K562 (cell line): ENCODE measurements at regions not wholly inside any gene's neighbourhood (a gene's known extent, or its start where the extent isn't known, plus 50 kb on each side); places are given as distances from the start of the nearest gene placed in this dataset.

Experiments
- ATAC-seq: fragments of 200-7000 bp; cut with Tn5 transposase; 3 replicates; pipeline ENCODE4 v1.9.1; 2020; ENCODE audit warnings: moderate library complexity
- BruUV-seq: library from RNA; stranded (reverse); fragments of 400-500 nt; replicated peaks from 2 replicates; lab custom pipeline; 2021; lab: Mats Ljungman, UMichigan
- CTCF ChIA-PET: fragments of 300-600 bp; formaldehyde crosslinking; extraction: SDS; loops from one replicate; lab custom pipeline; 2021; ENCODE audit warnings: low intra/inter-chr PET ratio; lab: Yijun Ruan, JAX
- POLR2A ChIA-PET: fragments of 300-600, 350-650 bp; sonication (Branson Sonifier 250); formaldehyde crosslinking; extraction: SDS; loops from one replicate; lab custom pipeline; 2021; ENCODE audit warnings: antibody characterized with exemption, inconsistent platforms; lab: Yijun Ruan, JAX
- DNase-seq, 4 experiments: peaks; one replicate each; pipeline versions ENCODE4 v3.0.0 to v3.0.0-alpha.2; 2011 to 2018; ENCODE audit warnings: low spot score in 3 of 4, mixed read lengths in 3 of 4; ENCODE audit errors: extremely low read depth in 1 of 4
- FAIRE-seq: peaks from 2 replicates; lab custom pipeline; 2011; peaks lifted over from hg19 to GRCh38; lab: Jason Lieb, UNC
- H2AFZ ChIP-seq: 2 replicates; pipeline ENCODE4 v1.6.0; 2011; ENCODE audit warnings: low read depth, low read length, control low read depth, inconsistent platforms
- H3K27ac ChIP-seq: fragments of 200-600 bp; 3 replicates; pipeline ENCODE4 v1.8.0; 2011; ENCODE audit warnings: low read depth, mild to moderate bottlenecking, control low read depth, inconsistent platforms, low read length, moderate library complexity, mixed read lengths; ENCODE audit errors: extremely low read depth
- H3K27me3 ChIP-seq, 2 experiments: fragments of 300-600 bp in 1 of 2; 2 replicates in 1 of 2; 3 replicates in 1 of 2; pipeline versions ENCODE4 v1.6.0 to v1.8.0; 2011; ENCODE audit warnings: inconsistent platforms in 2 of 2, low read length in 2 of 2, mild to moderate bottlenecking in 1 of 2, mixed read lengths in 1 of 2, moderate library complexity in 1 of 2; ENCODE audit not compliant: control insufficient read depth in 2 of 2, insufficient read depth in 2 of 2
- H3K36me3 ChIP-seq: fragments of 300-600 bp; 3 replicates; pipeline ENCODE4 v1.8.0; 2011; ENCODE audit warnings: mild to moderate bottlenecking, low read length, inconsistent platforms; ENCODE audit not compliant: control insufficient read depth, insufficient read depth
- H3K4me1 ChIP-seq, 2 experiments: fragments of 200-600 bp in 1 of 2; replicated peaks in 1 of 2; 2 replicates in 1 of 2; 3 replicates in 1 of 2; pipeline versions ENCODE4 v1.5.1 to v1.8.0; 2011; ENCODE audit warnings: inconsistent platforms in 2 of 2, low read length in 2 of 2, mild to moderate bottlenecking in 1 of 2, mixed read lengths in 1 of 2, moderate library complexity in 1 of 2; ENCODE audit not compliant: control insufficient read depth in 2 of 2, insufficient read depth in 2 of 2
- H3K4me2 ChIP-seq: 2 replicates; pipeline ENCODE4 v1.6.1; 2011; ENCODE audit warnings: low read length, control low read depth, inconsistent platforms, mixed read lengths; ENCODE audit not compliant: insufficient read depth
- H3K4me3 ChIP-seq: fragments of 200-600 bp; sonication (generic), shearing (Covaris generic); 2 replicates; pipeline ENCODE4 v1.5.1; 2016; ENCODE audit warnings: control low read depth, inconsistent platforms
- H3K79me2 ChIP-seq: fragments of 200-600 bp; 3 replicates; pipeline ENCODE4 v1.8.0; 2011; ENCODE audit warnings: low read length, inconsistent platforms; ENCODE audit not compliant: control insufficient read depth, insufficient read depth
- H3K9ac ChIP-seq, 2 experiments: 2 replicates each; pipeline versions ENCODE4 v1.6.0 to v1.6.1; 2011; ENCODE audit warnings: low read depth in 2 of 2, low read length in 2 of 2, control low read depth in 1 of 2, inconsistent platforms in 1 of 2, mild to moderate bottlenecking in 1 of 2, mixed read lengths in 1 of 2; ENCODE audit not compliant: insufficient read depth in 1 of 2
- H3K9me1 ChIP-seq: one replicate; pipeline ENCODE4 v1.6.0; 2011; ENCODE audit warnings: inconsistent platforms, mild to moderate bottlenecking, low read length, moderate library complexity; ENCODE audit not compliant: control insufficient read depth, insufficient read depth
- H3K9me3 ChIP-seq: replicated peaks from 2 replicates; pipeline ENCODE4 v1.5.1; 2011; ENCODE audit warnings: low read depth, low read length, inconsistent platforms; ENCODE audit not compliant: control insufficient read depth, insufficient read depth
- H4K20me1 ChIP-seq: replicated peaks from 2 replicates; pipeline ENCODE4 v1.6.1; 2011; ENCODE audit warnings: low read length, inconsistent platforms, mixed read lengths; ENCODE audit not compliant: control insufficient read depth, insufficient read depth
- BRCA1 ChIP-seq, 2 experiments: fragments of 450-650 bp in 1 of 2; sonication (generic) in 1 of 2; formaldehyde crosslinking in 1 of 2; IDR thresholded peaks; 2 replicates each; pipeline versions ENCODE4 v1.5.0 to v1.6.1; 2017 to 2020; ENCODE audit warnings: mild to moderate bottlenecking in 1 of 2, missing genetic modification reagents in 1 of 2
- C11orf30 ChIP-seq: fragments of 450-650 bp; IDR thresholded peaks from 2 replicates; pipeline ENCODE4 v1.6.1; 2016; ENCODE audit warnings: low read depth, mild to moderate bottlenecking
- E2F1 ChIP-seq: sonication (generic); formaldehyde crosslinking; IDR thresholded peaks from 2 replicates; pipeline ENCODE4 v1.8.1; 2023; ENCODE audit warnings: mild to moderate bottlenecking, missing genetic modification reagents, moderate library complexity
- GABPB1 ChIP-seq: sonication (generic); formaldehyde crosslinking; IDR thresholded peaks from 2 replicates; pipeline ENCODE4 v1.8.0; 2022; ENCODE audit warnings: mild to moderate bottlenecking, missing genetic modification reagents
- HMG20B ChIP-seq: fragments of 250-450 bp; sonication (Bioruptor Pico); IDR thresholded peaks from 2 replicates; pipeline ENCODE4 v1.5.0; 2021; ENCODE audit warnings: mild to moderate bottlenecking
- JUN ChIP-seq, 2 experiments: sonication (generic) in 1 of 2; formaldehyde crosslinking in 1 of 2; IDR thresholded peaks; 2 replicates each; pipeline versions ENCODE4 v1.6.1 to v1.8.0; 2012 to 2022; ENCODE audit warnings: borderline replicate concordance in 2 of 2, mild to moderate bottlenecking in 2 of 2, improper control_type of control experiment in 1 of 2, low read depth in 1 of 2, low read length in 1 of 2, missing genetic modification reagents in 1 of 2
- NCOR1 ChIP-seq: fragments of 450-650 bp; IDR thresholded peaks from 2 replicates; pipeline ENCODE4 v1.6.1; 2016; ENCODE audit warnings: mild to moderate bottlenecking, moderate library complexity
- PATZ1 ChIP-seq: fragments of 250-450 bp; sonication (Bioruptor Pico); IDR thresholded peaks from 2 replicates; pipeline ENCODE4 v1.5.0; 2020; ENCODE audit warnings: mild to moderate bottlenecking, borderline replicate concordance
- STAT5B ChIP-seq: fragments of 250-450 bp; sonication (Bioruptor Pico); IDR thresholded peaks from 2 replicates; pipeline ENCODE4 v1.8.0; 2021; ENCODE audit warnings: mild to moderate bottlenecking, inconsistent platforms
- TARDBP ChIP-seq: fragments of 450-650 bp; IDR thresholded peaks from 2 replicates; pipeline ENCODE4 v1.6.1; 2016
- TCF7L2 ChIP-seq: fragments of 150-350 bp; IDR thresholded peaks from 2 replicates; pipeline ENCODE4 v1.6.1; 2016; ENCODE audit warnings: low read depth, mild to moderate bottlenecking, low read length, moderate library complexity
- XRCC4 ChIP-seq: IDR thresholded peaks from one replicate; pipeline ENCODE4 v1.6.1; 2011; ENCODE audit not compliant: insufficient read depth, insufficient read length; ENCODE audit errors: extremely low read depth
- YY1 ChIP-seq, 3 experiments: IDR thresholded peaks; 2 replicates each; pipeline ENCODE4 v1.6.1; 2011; ENCODE audit warnings: low read length in 2 of 3, mild to moderate bottlenecking in 2 of 3, moderate library complexity in 2 of 3, borderline replicate concordance in 1 of 3, control low read depth in 1 of 3, low read depth in 1 of 3; ENCODE audit not compliant: insufficient read depth in 3 of 3, insufficient replicate concordance in 2 of 3, control insufficient read depth in 1 of 3, insufficient read length in 1 of 3; ENCODE audit errors: extremely low read depth in 1 of 3
- ZKSCAN1 ChIP-seq: fragments of 150-350 bp; IDR thresholded peaks from 2 replicates; pipeline ENCODE4 v1.6.1; 2016; ENCODE audit warnings: low read depth, low read length
- ZNF134 ChIP-seq: fragments of 250-450 bp; sonication (Bioruptor Pico); conservative IDR thresholded peaks from 2 replicates; pipeline ENCODE4 v1.4.0; 2020
- ZNF184 ChIP-seq: sonication (generic); formaldehyde crosslinking; IDR thresholded peaks from 2 replicates; pipeline ENCODE4 v1.5.0; 2020; ENCODE audit warnings: missing genetic modification reagents
- ZNF212 ChIP-seq: fragments of 450-650 bp; formaldehyde crosslinking; IDR thresholded peaks from 2 replicates; pipeline ENCODE4 v1.4.0; 2020; ENCODE audit warnings: mild to moderate bottlenecking
- ZNF507 ChIP-seq: conservative IDR thresholded peaks from 2 replicates; pipeline ENCODE4 v1.6.1; 2017; ENCODE audit warnings: missing genetic modification characterization, missing compliant biosample characterization
- ZNF696 ChIP-seq: fragments of 250-450 bp; sonication (Bioruptor Pico); conservative IDR thresholded peaks from 2 replicates; pipeline ENCODE4 v1.4.0; 2020; ENCODE audit warnings: mild to moderate bottlenecking, moderate library complexity
- ZSCAN29 ChIP-seq: fragments of 450-650 bp; IDR thresholded peaks from 2 replicates; pipeline ENCODE4 v1.6.1; 2017
- WGBS: fragments of 100-300 bp; shearing (Covaris generic); methylation state at CpG from one replicate; pipeline ENCODE4 v1.1.6; 2016; ENCODE audit warnings: low coverage, mixed read lengths; ENCODE audit not compliant: insufficient coverage; ENCODE audit errors: missing lambda C conversion rate; 5-methylcytosine and 5-hydroxymethylcytosine counted together
- in situ Hi-C: fragments of 300-500 bp; cut with MboI; formaldehyde crosslinking; loops from 4 replicates; pipeline ENCODE4 v1.15.0; 2018; ENCODE audit warnings: inconsistent platforms, mixed read lengths
- intact Hi-C: fragments of 100-400 bp; cut with micrococcal nuclease; formaldehyde crosslinking; loops from 2 replicates; pipeline ENCODE4 v1.14.2; 2022

GRCh38 chr6:22980446-22980845 is 411.1 kb downstream of the HDGFL1 start:
- no peak overlapping the region for H3K9ac ChIP-seq
- H3K4me2 ChIP-seq = no peak overlapping the region
- ATAC-seq (no peak), DNase-seq (no peak), FAIRE-seq (no peak)
- ChIA-PET POLR2A (no interaction called here), CTCF (no interaction called here)
- no peaks in the 10 kb centered on the region; the same call in 1 of the 2 replicates for H3K9me3 ChIP-seq
- in situ Hi-C loops = no loop called here
- no peak overlapping the region for H3K4me3 ChIP-seq
- no peaks in the 10 kb centered on the region for H3K79me2 ChIP-seq
- H4K20me1 ChIP-seq = no peaks in the 10 kb centered on the region
- no peak overlapping the region for H2AFZ ChIP-seq
- TF ChIP-seq STAT5B (CRISPR knock-in tag) (no peak), YY1 (IDR thresholded peaks at IDR 0.05; ENCODE audit: borderline replicate concordance in 1 of 3, control insufficient read depth in 1 of 3, extremely low read depth in 1 of 3, insufficient read depth in 3 of 3, insufficient read length in 1 of 3, insufficient replicate concordance in 2 of 3, low read depth in 1 of 3, low read length in 2 of 3) (no peak), XRCC4 (no peak), ZNF696 (CRISPR knock-in tag) (no peak), ZNF134 (no peak), TCF7L2 (no peak), HMG20B (CRISPR knock-in tag) (no peak), ZNF507 (tag) (no peak), ZKSCAN1 (no peak), E2F1 (CRISPR knock-in tag) (no peak), GABPB1 (CRISPR knock-in tag) (no peak), C11orf30 (no peak), NCOR1 (no peak), JUN (IDR thresholded peaks at IDR 0.05; ENCODE audit: borderline replicate concordance, low read depth, low read length) (no peak), JUN (CRISPR knock-in tag; IDR thresholded peaks at IDR 0.05; ENCODE audit: borderline replicate concordance) (no peak), ZNF184 (CRISPR knock-in tag) (no peak), ZNF212 (CRISPR knock-in tag) (no peak), ZSCAN29 (no peak), TARDBP (no peak), BRCA1 (IDR thresholded peaks at IDR 0.05) (no peak), BRCA1 (CRISPR knock-in tag; IDR thresholded peaks at IDR 0.05) (no peak), PATZ1 (no peak)
- no peaks in the 10 kb centered on the region for H3K9me1 ChIP-seq
- no peak overlapping the region for H3K27ac ChIP-seq
- no peaks in the 10 kb centered on the region for H3K4me1 ChIP-seq
- no TSS peak for BruUV-seq
- H3K27me3 ChIP-seq = no peaks in the 10 kb centered on the region
- 0% methylated on average over 2 of the region's 2 CpGs for WGBS
- H3K36me3 ChIP-seq = no peaks in the 10 kb centered on the region
- intact Hi-C loops = no loop called here
